Astrocyte (in vitro differentiated cells and primary cell): ENCODE measurements at regions not wholly inside any gene's neighbourhood (a gene's known extent, or its start where the extent isn't known, plus 50 kb on each side); places are given as distances from the start of the nearest gene placed in this dataset.

Experiments
- EZH2 ChIP-seq: IDR thresholded peaks from 2 replicates; pipeline ENCODE4 v1.6.1; 2012; ENCODE audit warnings: mild to moderate bottlenecking, low read length, inconsistent platforms; ENCODE audit not compliant: insufficient read depth
- TF ChIP-seq, protein P1 (sequence below): IDR thresholded peaks from 2 replicates; pipeline ENCODE4 v1.5.1; 2011; ENCODE audit warnings: low read depth, mild to moderate bottlenecking, inconsistent platforms, low read length, moderate library complexity; ENCODE audit not compliant: insufficient read depth

- TF ChIP-seq, protein P1, sequence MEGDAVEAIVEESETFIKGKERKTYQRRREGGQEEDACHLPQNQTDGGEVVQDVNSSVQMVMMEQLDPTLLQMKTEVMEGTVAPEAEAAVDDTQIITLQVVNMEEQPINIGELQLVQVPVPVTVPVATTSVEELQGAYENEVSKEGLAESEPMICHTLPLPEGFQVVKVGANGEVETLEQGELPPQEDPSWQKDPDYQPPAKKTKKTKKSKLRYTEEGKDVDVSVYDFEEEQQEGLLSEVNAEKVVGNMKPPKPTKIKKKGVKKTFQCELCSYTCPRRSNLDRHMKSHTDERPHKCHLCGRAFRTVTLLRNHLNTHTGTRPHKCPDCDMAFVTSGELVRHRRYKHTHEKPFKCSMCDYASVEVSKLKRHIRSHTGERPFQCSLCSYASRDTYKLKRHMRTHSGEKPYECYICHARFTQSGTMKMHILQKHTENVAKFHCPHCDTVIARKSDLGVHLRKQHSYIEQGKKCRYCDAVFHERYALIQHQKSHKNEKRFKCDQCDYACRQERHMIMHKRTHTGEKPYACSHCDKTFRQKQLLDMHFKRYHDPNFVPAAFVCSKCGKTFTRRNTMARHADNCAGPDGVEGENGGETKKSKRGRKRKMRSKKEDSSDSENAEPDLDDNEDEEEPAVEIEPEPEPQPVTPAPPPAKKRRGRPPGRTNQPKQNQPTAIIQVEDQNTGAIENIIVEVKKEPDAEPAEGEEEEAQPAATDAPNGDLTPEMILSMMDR = no peak
- no peak for TF ChIP-seq EZH2
Observed at GRCh38 chr4:42277291-42277690, 120.0 kb upstream of the SHISA3 start.
